Keratinocyte (primary cell): ENCODE measurements at regions not wholly inside any gene's neighbourhood (a gene's known extent, or its start where the extent isn't known, plus 50 kb on each side); places are given as distances from the start of the nearest gene placed in this dataset.

Experiments used
- DNase-seq: peaks from one replicate; pipeline ENCODE4 v3.0.0-alpha.2; 2011; ENCODE audit warnings: low read depth, missing footprints, low spot score
- FAIRE-seq: peaks from 2 replicates; lab custom pipeline; 2011; peaks lifted over from hg19 to GRCh38; lab: Jason Lieb, UNC
- H2AFZ ChIP-seq: 2 replicates; pipeline ENCODE4 v1.6.0; 2012; ENCODE audit warnings: low read length, control low read depth, inconsistent platforms; ENCODE audit not compliant: control insufficient read depth
- H3K27ac ChIP-seq: 2 replicates; pipeline ENCODE4 v1.5.1; 2011; ENCODE audit warnings: low read length; ENCODE audit not compliant: control insufficient read depth, insufficient read depth
- H3K27me3 ChIP-seq: 3 replicates; pipeline ENCODE4 v1.6.0; 2011; ENCODE audit warnings: low read length; ENCODE audit not compliant: control insufficient read depth, insufficient read depth; ENCODE audit errors: extremely low read depth
- H3K36me3 ChIP-seq, 2 experiments: 2 replicates in 1 of 2; 3 replicates in 1 of 2; pipeline ENCODE4 v1.5.1; 2011; ENCODE audit warnings: low read length in 2 of 2, mild to moderate bottlenecking in 1 of 2; ENCODE audit not compliant: control insufficient read depth in 2 of 2, insufficient read depth in 2 of 2; ENCODE audit errors: extremely low read depth in 1 of 2
- H3K4me1 ChIP-seq: 3 replicates; pipeline ENCODE4 v1.5.1; 2011; ENCODE audit warnings: low read length; ENCODE audit not compliant: control insufficient read depth, insufficient read depth; ENCODE audit errors: extremely low read depth
- H3K4me2 ChIP-seq: 3 replicates; pipeline ENCODE4 v1.6.0; 2011; ENCODE audit warnings: low read depth, low read length; ENCODE audit not compliant: control insufficient read depth, insufficient read depth; ENCODE audit errors: extremely low read depth
- H3K4me3 ChIP-seq, 3 experiments: fragments of 200-600 bp in 1 of 3; sonication (generic) in 1 of 3; 2 replicates in 2 of 3; 3 replicates in 1 of 3; pipeline ENCODE4 v1.5.1; 2011 to 2016; ENCODE audit warnings: low read length in 3 of 3, mild to moderate bottlenecking in 3 of 3, control low read depth in 2 of 3, inconsistent platforms in 1 of 3, low read depth in 1 of 3, mixed read lengths in 1 of 3, mixed run types in 1 of 3, moderate library complexity in 1 of 3; ENCODE audit not compliant: control insufficient read depth in 2 of 3, insufficient read depth in 2 of 3; ENCODE audit errors: extremely low read depth in 1 of 3
- H3K79me2 ChIP-seq: 2 replicates; pipeline ENCODE4 v1.6.0; 2012; ENCODE audit warnings: low read length; ENCODE audit not compliant: control insufficient read depth, insufficient read depth
- H3K9ac ChIP-seq: 3 replicates; pipeline ENCODE4 v1.6.0; 2011; ENCODE audit warnings: low read length; ENCODE audit not compliant: control insufficient read depth, insufficient read depth; ENCODE audit errors: extremely low read depth
- H3K9me1 ChIP-seq: 3 replicates; pipeline ENCODE4 v1.6.0; 2011; ENCODE audit warnings: low read length; ENCODE audit not compliant: control insufficient read depth, insufficient read depth; ENCODE audit errors: extremely low read depth
- H3K9me3 ChIP-seq: 2 replicates; pipeline ENCODE4 v1.5.1; 2012; ENCODE audit warnings: low read depth, low read length; ENCODE audit not compliant: control insufficient read depth
- H4K20me1 ChIP-seq: 3 replicates; pipeline ENCODE4 v1.6.0; 2011; ENCODE audit warnings: low read length; ENCODE audit not compliant: control insufficient read depth, insufficient read depth; ENCODE audit errors: extremely low read depth
- EZH2 ChIP-seq: IDR thresholded peaks from one replicate; pipeline ENCODE4 v1.6.1; 2012; ENCODE audit warnings: inconsistent platforms, mild to moderate bottlenecking, low read length, moderate library complexity
- dilution Hi-C: fragments of 300-500 bp; cut with MboI; formaldehyde crosslinking; loops from one replicate; pipeline ENCODE4 v1.7.0; 2020; ENCODE audit warnings: low sequenced_read_pairs; ENCODE audit not compliant: extremely low pct_ligation_motif_present
- TF ChIP-seq, protein P1 (sequence below), 3 experiments: IDR thresholded peaks in 1 of 3; conservative IDR thresholded peaks in 1 of 3; optimal IDR thresholded peaks in 1 of 3; 2 replicates in 2 of 3; 3 replicates in 1 of 3; pipeline versions ENCODE3 to v1.5.1; 2011; ENCODE audit warnings: low read length in 3 of 3, mild to moderate bottlenecking in 3 of 3, moderate library complexity in 2 of 3, control low read depth in 1 of 3, inconsistent platforms in 1 of 3; ENCODE audit not compliant: insufficient read depth in 2 of 3; ENCODE audit errors: extremely low read depth in 1 of 3

DNA sequence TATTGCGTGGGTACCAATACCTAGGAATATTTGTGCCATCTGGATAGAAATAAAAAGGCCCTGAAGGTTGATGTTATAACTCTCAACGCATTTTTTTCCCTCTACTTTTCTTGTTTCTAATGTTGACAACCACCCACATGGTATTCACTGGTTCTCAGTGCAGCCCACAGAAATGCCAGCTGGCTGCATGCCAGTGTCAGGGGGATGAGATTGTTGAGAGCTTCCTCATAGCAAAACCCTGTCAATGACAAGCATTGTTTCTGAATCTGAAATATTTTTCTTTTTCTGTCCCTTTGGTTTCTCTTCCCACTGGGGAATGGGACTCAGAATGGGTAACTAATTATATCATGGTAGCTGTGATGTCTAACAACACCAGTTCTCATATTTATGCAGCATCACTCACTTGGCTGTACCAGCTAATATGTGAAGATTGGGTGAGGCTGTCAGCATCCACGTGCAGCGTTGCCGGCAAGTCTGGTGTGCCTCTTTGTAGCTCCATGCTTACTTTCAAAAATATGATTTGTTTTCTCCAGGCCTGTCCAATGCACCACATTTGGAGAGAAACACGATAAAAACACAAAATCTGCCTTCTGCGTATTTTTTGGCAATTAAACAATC lies 284.6 kb downstream of the PTBP2 start:
- Histone ChIP-seq H3K4me3 (no peak overlapping the region), H2AFZ (no peak overlapping the region), H3K4me2 (no peak overlapping the region), H3K4me1 (no peaks in the 10 kb centered on the region), H3K9ac (no peak overlapping the region), H3K27ac (no peak overlapping the region), H3K79me2 (no peaks in the 10 kb centered on the region), H3K36me3 (no peaks in the 10 kb centered on the region), H3K27me3 (peaks cover 3% of the 10 kb centered on the region), H4K20me1 (no peaks in the 10 kb centered on the region), H3K9me1 (no peaks in the 10 kb centered on the region), H3K9me3 (no peaks in the 10 kb centered on the region)
- DNase-seq: no peak
- TF ChIP-seq EZH2: no peak
- TF ChIP-seq, protein P1, sequence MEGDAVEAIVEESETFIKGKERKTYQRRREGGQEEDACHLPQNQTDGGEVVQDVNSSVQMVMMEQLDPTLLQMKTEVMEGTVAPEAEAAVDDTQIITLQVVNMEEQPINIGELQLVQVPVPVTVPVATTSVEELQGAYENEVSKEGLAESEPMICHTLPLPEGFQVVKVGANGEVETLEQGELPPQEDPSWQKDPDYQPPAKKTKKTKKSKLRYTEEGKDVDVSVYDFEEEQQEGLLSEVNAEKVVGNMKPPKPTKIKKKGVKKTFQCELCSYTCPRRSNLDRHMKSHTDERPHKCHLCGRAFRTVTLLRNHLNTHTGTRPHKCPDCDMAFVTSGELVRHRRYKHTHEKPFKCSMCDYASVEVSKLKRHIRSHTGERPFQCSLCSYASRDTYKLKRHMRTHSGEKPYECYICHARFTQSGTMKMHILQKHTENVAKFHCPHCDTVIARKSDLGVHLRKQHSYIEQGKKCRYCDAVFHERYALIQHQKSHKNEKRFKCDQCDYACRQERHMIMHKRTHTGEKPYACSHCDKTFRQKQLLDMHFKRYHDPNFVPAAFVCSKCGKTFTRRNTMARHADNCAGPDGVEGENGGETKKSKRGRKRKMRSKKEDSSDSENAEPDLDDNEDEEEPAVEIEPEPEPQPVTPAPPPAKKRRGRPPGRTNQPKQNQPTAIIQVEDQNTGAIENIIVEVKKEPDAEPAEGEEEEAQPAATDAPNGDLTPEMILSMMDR (optimal IDR thresholded peaks at IDR 0.05 in 1 of 3, IDR thresholded peaks at IDR 0.05 in 1 of 3, conservative IDR thresholded peaks at IDR 0.05 in 1 of 3; ENCODE audit: extremely low read depth in 1 of 3, insufficient read depth in 2 of 3, low read length in 3 of 3): no peak
- dilution Hi-C loops: no loop called here
- no peak for FAIRE-seq

DNA sequence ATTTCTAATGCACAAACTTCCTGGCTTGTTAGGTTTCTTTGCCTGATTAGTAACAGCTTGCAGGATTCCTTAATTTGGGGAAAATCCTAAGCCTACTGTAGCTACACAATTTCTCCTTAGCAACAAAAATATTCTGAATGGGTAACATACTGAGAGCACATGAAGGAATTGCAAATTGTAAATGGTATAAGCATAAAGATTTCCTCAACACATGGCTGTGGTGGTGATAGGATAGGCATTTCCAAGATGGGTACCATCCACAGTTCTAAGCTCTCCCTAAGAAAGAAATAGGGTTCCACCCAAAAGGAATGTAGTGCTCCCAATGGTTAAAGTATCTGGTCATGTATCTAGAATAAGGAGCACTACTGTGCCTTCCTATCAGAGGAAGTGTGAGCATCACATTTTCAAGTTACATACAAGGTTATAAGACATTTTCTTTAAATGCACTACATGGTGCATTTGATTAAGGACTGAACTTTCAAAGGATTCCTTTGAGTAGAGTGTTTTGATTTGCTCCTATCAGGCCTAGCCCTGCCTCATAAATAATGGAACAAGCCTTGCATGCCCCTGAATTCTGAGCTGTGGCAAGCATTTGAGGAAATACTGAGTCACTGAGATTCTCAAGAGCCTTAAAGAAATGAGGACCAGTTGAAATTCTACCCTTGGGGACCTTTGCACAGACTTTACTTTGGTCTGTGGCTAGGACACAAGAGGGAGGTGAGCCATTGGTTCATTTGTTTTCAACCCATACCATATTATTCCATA lies 286.4 kb downstream of the PTBP2 start:
- Histone ChIP-seq H4K20me1 (no peaks in the 10 kb centered on the region), H3K36me3 (no peaks in the 10 kb centered on the region), H3K4me3 (no peak overlapping the region), H3K4me1 (no peaks in the 10 kb centered on the region), H3K9me3 (no peaks in the 10 kb centered on the region), H3K27ac (no peak overlapping the region), H2AFZ (no peak overlapping the region), H3K4me2 (no peak overlapping the region), H3K9ac (no peak overlapping the region), H3K79me2 (no peaks in the 10 kb centered on the region), H3K9me1 (no peaks in the 10 kb centered on the region), H3K27me3 (peaks cover 3% of the 10 kb centered on the region)
- TF ChIP-seq, protein P1 (optimal IDR thresholded peaks at IDR 0.05 in 1 of 3, IDR thresholded peaks at IDR 0.05 in 1 of 3, conservative IDR thresholded peaks at IDR 0.05 in 1 of 3; ENCODE audit: extremely low read depth in 1 of 3, insufficient read depth in 2 of 3, low read length in 3 of 3): no peak
- no peak for TF ChIP-seq EZH2
- no peak for DNase-seq
- FAIRE-seq: no peak
- dilution Hi-C loops: no loop called here
